ENCODE measurements at regions not wholly inside any gene's neighbourhood (a gene's known extent, or its start where the extent isn't known, plus 50 kb on each side); places are given as distances from the start of the nearest gene placed in this dataset.

- in situ Hi-C loops (cut with MboI; ENCODE audit: low sequenced_read_pairs in 4 of 4), result no loop called here
- no peak for ATAC-seq
- H3K4me1 ChIP-seq, result no peaks in the 10 kb centered on the region
- intact Hi-C loops (cut with DNase I; ENCODE audit: low total_unique reads), result no loop called here
- no peak overlapping the region for H3K27ac ChIP-seq
- H3K27me3 ChIP-seq, result no peaks in the 10 kb centered on the region
- no peaks in the 10 kb centered on the region for H3K36me3 ChIP-seq
- DNase-seq, result no peak
- H3K9me3 ChIP-seq, result no peaks in the 10 kb centered on the region
- H3K4me3 ChIP-seq, result no peak overlapping the region
- TF ChIP-seq CTCF (IDR thresholded peaks at IDR 0.05 in 4 of 5, conservative IDR thresholded peaks at IDR 0.05 in 1 of 5) (no peak), POLR2A (IDR thresholded peaks at IDR 0.05) (no peak)
These were observed 525.5 kb upstream of the SGCG start for GRCh38 chr13:22655106-22655852.

GRCh38 chr13:22662771-22663170 lies 518.0 kb upstream of the SGCG start:
- H3K27me3 ChIP-seq, result no peaks in the 10 kb centered on the region
- no peaks in the 10 kb centered on the region for H3K4me1 ChIP-seq
- no peaks in the 10 kb centered on the region for H3K9me3 ChIP-seq
- TF ChIP-seq POLR2A (IDR thresholded peaks at IDR 0.05), result no peak
- no peak for TF ChIP-seq CTCF (IDR thresholded peaks at IDR 0.05 in 4 of 5, conservative IDR thresholded peaks at IDR 0.05 in 1 of 5)
- no peak overlapping the region for H3K4me3 ChIP-seq
- DNase-seq (no peak), ATAC-seq (no peak)
- intact Hi-C loops (cut with DNase I; ENCODE audit: low total_unique reads) (no loop called here), in situ Hi-C loops (cut with MboI; ENCODE audit: low sequenced_read_pairs in 4 of 4) (no loop called here)
- H3K36me3 ChIP-seq, result no peaks in the 10 kb centered on the region
- H3K27ac ChIP-seq, result no peak overlapping the region

- H3K9me3 ChIP-seq, result no peaks in the 10 kb centered on the region
- TF ChIP-seq CTCF (IDR thresholded peaks at IDR 0.05 in 4 of 5, conservative IDR thresholded peaks at IDR 0.05 in 1 of 5) (no peak), POLR2A (IDR thresholded peaks at IDR 0.05) (no peak)
- no peak overlapping the region for H3K4me3 ChIP-seq
- H3K27ac ChIP-seq, result no peak overlapping the region
- in situ Hi-C loops (cut with MboI; ENCODE audit: low sequenced_read_pairs in 4 of 4) (no loop called here), intact Hi-C loops (cut with DNase I; ENCODE audit: low total_unique reads) (no loop called here)
- no peaks in the 10 kb centered on the region for H3K4me1 ChIP-seq
- H3K36me3 ChIP-seq, result no peaks in the 10 kb centered on the region
- DNase-seq (no peak), ATAC-seq (no peak)
- no peaks in the 10 kb centered on the region for H3K27me3 ChIP-seq
These were observed 515.3 kb upstream of the SGCG start for GRCh38 chr13:22665506-22665905.

GRCh38 chr13:22690756-22691155 lies 490.0 kb upstream of the SGCG start:
- in situ Hi-C loops (cut with MboI; ENCODE audit: low sequenced_read_pairs in 4 of 4), result no loop called here
- TF ChIP-seq CTCF (IDR thresholded peaks at IDR 0.05 in 4 of 5, conservative IDR thresholded peaks at IDR 0.05 in 1 of 5), result no peak
- no peak for TF ChIP-seq POLR2A (IDR thresholded peaks at IDR 0.05)
- no peak for ATAC-seq
- no peaks in the 10 kb centered on the region for H3K4me1 ChIP-seq
- intact Hi-C loops (cut with DNase I; ENCODE audit: low total_unique reads), result no loop called here
- H3K27ac ChIP-seq, result no peak overlapping the region
- no peak for DNase-seq
- H3K9me3 ChIP-seq, result no peaks in the 10 kb centered on the region
- no peaks in the 10 kb centered on the region for H3K27me3 ChIP-seq
- no peaks in the 10 kb centered on the region for H3K36me3 ChIP-seq
- H3K4me3 ChIP-seq, result no peak overlapping the region

GRCh38 chr13:22693691-22694090 lies 487.1 kb upstream of the SGCG start:
- in situ Hi-C loops (cut with MboI; ENCODE audit: low sequenced_read_pairs in 4 of 4), result no loop called here
- no peak overlapping the region for H3K27ac ChIP-seq
- no peak overlapping the region for H3K4me3 ChIP-seq
- no peaks in the 10 kb centered on the region for H3K4me1 ChIP-seq
- H3K27me3 ChIP-seq, result no peaks in the 10 kb centered on the region
- intact Hi-C loops (cut with DNase I; ENCODE audit: low total_unique reads), result no loop called here
- no peak for DNase-seq
- TF ChIP-seq POLR2A (IDR thresholded peaks at IDR 0.05) (no peak), CTCF (IDR thresholded peaks at IDR 0.05 in 4 of 5, conservative IDR thresholded peaks at IDR 0.05 in 1 of 5) (no peak)
- H3K36me3 ChIP-seq, result no peaks in the 10 kb centered on the region
- H3K9me3 ChIP-seq, result no peaks in the 10 kb centered on the region
- no peak for ATAC-seq

Data from gastrocnemius medialis (tissue), 4 donors.